ENCODE measurements at regions not wholly inside any gene's neighbourhood (a gene's known extent, or its start where the extent isn't known, plus 50 kb on each side); places are given as distances from the start of the nearest gene placed in this dataset.

DNA sequence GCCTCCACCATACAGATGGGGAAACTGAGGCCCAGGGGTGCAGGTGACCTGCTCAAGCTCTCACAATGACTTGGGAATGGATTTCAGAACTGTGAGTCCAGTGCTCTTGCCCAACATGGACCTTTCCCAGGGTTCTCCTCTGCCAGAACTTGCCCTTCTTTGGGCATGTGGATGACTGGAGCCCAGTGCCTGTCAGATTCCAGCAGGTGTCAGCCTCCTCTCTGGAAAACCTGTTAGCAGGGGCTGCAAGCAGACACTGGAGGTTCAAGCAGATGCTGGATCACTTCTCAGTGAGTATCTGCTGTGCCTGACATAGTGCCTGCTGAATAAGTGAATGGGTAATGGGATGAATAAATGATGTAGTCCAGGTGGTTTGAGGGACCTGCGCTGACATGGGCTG lies 314.2 kb upstream of the POU3F1 start:
- TF ChIP-seq POLR2AphosphoS5 (IDR thresholded peaks at IDR 0.05; ENCODE audit: low read depth, low read length) (no peak), REST (IDR thresholded peaks at IDR 0.05; ENCODE audit: insufficient read depth in 1 of 2, low read depth in 2 of 2, low read length in 2 of 2) (no peak), TAF1 (IDR thresholded peaks at IDR 0.05; ENCODE audit: borderline replicate concordance, insufficient read depth, low read length) (no peak), SIN3A (IDR thresholded peaks at IDR 0.05; ENCODE audit: borderline replicate concordance, insufficient read depth, low read length) (no peak)

Measured in PFSK-1 (cell line).